ENCODE measurements at regions not wholly inside any gene's neighbourhood (a gene's known extent, or its start where the extent isn't known, plus 50 kb on each side); places are given as distances from the start of the nearest gene placed in this dataset.
"Not testable (repeated sequence)": the region's sequence is repeated elsewhere in the genome, so short reads cannot be mapped to it uniquely, and the experiment has no call there.

DNA sequence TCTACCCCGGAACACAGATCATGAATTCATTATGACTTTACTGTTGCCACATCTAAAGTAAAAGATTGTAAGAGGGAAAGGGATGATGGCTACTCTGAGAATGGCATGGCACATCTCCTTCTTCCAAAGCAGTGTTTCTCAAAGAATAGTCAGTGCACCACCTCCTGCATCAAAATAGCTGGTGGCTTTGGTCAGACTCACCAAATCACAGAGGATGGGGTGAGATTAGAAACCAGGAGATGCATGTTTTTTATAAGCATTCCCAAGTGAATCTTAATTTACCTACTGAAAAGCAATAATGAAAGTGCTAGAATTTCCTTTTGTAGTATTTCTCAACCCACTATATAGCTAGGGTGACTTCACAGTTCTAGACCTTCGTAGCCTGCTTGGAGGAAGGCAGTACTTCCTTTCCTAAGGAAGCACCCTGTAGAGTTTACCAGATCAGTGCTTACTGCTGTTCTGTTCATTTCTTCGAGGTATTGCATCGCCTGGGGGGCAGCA is 340.8 kb upstream of the KLF3 start:
- DNase-seq (ENCODE audit: extremely low read depth in 1 of 11, low read depth in 9 of 11, low spot score in 4 of 11): no peak

DNA sequence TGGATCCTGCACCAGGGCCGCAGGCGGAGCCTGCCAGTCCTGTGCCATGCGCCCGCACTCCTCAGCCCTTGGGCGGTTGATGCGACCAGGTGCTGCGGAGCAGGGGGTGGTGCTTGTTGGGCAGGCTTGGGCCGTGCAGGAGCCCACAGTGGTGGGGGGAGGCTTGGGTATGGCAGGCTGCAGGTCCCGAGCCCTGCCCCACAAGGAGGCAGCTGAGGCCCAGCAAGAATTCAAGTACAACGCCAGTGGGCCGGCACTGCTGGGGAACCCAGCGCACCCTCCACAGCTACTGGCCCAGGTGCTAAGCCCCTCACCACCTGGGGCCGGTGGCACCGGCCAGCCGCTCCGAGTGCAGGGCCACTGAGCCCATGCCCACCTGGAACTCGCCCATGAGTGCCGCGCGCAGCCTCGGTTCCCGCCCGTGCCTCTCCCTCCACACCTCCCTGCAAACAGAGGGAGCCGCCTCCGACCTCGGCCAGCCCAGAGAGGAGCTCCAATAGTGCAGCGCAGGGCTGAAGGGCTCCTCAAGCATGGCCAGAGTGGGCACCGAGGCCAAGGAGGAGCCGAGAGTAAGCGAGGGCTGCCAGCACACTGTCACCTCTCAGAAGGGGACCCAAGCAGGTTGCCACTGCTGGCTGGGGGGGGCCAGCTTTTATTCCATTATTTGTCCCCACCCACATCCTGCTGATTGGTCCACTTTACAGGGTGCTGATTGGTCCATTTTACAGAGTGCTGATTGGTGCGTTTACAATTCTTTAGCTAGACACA is 339.0 kb upstream of the KLF3 start:
- no peak for DNase-seq (ENCODE audit: extremely low read depth in 1 of 11, low read depth in 9 of 11, low spot score in 4 of 11)

DNA sequence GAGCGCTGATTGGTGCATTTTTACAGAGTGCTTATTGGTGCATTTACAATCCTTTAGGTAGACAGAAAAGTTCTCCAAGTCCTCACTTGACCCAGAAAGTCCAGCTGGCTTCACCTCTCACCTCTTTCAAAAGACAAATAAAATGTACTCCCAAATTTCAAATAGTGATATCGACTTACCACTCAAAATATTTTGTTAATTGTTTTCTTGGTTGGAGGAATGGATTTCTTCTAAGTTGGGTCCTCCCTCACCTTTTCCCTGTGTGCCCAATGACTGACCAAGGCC is 338.4 kb upstream of the KLF3 start:
- no peak for DNase-seq (ENCODE audit: extremely low read depth in 1 of 11, low read depth in 9 of 11, low spot score in 4 of 11)

DNA sequence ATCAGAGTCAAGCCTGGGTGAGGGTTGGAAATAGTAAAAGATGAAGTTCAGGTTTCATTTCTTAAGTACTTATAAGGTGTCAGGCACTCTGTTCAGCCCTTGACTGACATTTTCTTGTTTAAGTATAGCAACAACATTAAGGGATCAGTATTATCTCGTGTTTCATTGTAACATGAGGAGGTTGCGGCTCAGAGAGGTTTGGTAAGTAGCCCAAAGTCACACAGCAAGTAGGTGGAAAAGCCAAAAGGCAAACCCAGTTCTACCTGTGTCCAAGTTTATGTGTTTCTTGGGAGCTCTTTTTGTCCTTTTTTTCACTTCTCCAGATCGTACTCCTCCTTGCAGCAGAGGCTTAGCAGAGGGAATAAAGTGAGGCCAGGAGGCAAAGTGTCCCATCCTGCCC is 337.5 kb upstream of the KLF3 start:
- DNase-seq (ENCODE audit: extremely low read depth in 1 of 11, low read depth in 9 of 11, low spot score in 4 of 11): no peak

DNA sequence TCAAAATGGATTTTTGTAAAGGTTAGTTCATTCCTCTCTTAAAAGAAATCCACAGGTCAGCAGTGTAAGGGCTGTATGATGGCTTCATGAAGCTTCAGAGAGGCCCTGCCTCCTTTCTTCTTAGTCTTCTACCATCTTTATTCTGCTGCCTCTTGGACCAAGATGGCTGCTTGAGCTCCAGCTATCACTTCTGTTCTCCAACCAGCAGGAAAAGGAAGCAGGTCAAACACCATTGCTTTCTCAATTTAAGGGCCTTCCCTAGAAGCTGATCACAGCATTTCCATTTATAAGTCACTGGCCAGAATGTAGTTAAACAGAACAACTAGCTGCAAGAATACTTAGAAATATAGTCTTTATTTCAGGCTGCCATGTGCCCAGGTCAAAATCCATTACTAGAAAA is 336.8 kb upstream of the KLF3 start:
- DNase-seq (ENCODE audit: extremely low read depth in 1 of 11, low read depth in 9 of 11, low spot score in 4 of 11): no peak

DNA sequence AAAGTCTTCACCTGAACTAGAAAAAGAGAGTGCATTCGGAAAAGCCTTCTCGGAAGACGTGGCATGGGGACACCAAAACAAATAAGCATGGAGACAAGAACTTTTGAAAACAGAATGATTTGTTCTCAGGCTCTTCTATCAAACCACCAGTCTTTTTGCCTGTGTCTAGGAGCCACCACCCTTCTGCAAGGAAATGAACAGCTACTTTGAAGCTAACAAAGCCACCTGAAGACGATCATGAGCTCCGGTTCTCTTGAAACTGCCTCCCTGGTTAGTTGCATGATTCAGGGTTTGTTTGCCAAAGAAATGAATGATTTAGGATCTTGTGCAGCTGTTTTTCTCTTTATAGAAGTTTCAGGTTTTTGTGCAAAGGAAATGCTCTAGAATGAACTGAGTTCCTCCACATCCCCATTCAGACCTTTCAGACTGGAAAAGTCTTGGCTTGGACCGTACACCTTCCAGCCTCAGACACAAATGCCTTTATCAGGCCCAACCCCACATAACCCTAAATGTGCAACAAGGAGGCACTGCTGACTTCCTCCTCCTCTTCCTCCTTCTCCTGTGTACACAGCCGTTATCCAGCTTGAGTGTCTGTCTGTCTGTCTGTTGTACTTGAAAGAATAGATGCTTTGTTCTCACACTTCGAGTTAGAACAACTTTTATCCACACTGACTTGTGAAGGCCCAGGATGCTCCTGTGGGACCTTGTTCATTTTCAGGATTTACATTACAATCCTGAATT is 334.8 kb upstream of the KLF3 start:
- no peak for DNase-seq (ENCODE audit: extremely low read depth in 1 of 11, low read depth in 9 of 11, low spot score in 4 of 11)

DNA sequence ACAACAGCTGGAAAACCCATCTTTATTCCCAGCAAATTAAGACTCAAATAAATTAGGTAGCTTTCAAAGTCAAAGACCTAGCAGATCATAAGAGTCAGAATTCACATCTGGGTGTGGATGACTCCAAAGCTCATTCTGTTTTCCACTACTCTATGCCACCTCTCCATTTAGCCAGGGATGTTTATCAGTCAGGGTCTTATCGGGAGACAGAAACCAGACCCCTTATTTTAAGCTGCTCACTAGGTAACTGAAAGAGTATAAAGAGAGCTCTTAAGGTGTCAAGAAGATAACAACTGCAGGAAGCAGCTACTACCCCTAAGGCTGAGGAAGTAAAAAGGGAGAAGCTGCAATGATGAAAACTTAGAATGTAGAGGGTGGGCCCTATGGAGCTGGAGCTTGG is 333.7 kb upstream of the KLF3 start:
- no peak for DNase-seq (ENCODE audit: extremely low read depth in 1 of 11, low read depth in 9 of 11, low spot score in 4 of 11)

DNA sequence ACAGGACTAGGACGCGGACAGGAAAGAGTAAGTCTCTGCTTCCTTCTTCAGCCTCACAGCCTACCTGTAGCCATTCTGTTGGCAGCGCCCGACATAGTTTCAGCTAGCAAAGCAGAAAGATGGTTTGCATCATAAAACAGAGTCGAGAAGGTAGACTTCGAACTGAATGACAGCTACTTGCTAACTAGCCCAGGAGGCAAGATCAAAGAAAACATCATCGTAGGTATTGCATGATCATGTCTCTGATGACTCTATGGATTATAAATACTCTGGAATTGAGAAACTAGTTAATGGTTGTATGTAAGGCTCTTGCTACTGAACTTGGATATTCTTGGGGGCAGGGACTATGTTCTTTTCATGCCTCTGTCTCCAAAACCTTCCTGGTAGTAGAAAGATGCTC is 333.1 kb upstream of the KLF3 start:
- no peak for DNase-seq (ENCODE audit: extremely low read depth in 1 of 11, low read depth in 9 of 11, low spot score in 4 of 11)

DNA sequence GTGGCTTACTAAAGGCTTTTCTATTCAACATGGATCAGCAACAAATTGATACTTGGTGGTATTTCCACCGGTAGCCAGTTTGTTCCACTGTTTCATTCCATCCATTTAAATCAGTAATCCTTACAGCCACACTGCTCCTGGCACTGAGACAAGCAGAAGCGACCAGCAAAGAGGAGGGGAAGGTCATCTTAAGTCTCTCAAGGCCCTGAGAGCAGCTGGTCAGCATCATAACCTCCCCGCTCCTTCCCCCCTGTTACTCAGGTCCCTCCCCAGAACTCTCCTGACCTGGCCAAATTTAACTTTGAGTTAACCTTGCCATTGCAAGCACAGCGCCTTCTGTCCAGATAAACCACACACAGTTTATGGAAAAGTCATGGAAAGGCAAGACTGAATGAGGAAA is 331.3 kb upstream of the KLF3 start:
- no peak for DNase-seq (ENCODE audit: extremely low read depth in 1 of 11, low read depth in 9 of 11, low spot score in 4 of 11)

DNA sequence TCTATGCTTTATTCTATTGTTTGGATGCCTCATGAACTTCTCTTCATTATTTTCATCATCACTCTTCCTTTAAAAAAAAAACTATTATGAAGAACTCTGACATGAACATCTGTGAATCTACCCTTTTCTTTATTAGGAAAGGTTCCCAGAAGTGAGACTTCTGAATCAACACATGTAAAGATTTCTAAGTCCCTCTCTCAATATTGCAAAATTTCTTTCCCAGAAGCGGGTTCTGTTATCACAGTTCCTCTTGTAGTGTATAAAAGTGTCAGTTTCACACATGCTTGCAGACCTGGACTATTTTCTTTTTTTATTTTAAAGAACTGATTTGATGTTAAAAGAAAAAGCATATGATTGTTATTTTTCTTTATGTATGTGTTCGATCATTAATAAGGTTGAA is 330.8 kb upstream of the KLF3 start:
- DNase-seq (ENCODE audit: extremely low read depth in 1 of 11, low read depth in 9 of 11, low spot score in 4 of 11): no peak

DNA sequence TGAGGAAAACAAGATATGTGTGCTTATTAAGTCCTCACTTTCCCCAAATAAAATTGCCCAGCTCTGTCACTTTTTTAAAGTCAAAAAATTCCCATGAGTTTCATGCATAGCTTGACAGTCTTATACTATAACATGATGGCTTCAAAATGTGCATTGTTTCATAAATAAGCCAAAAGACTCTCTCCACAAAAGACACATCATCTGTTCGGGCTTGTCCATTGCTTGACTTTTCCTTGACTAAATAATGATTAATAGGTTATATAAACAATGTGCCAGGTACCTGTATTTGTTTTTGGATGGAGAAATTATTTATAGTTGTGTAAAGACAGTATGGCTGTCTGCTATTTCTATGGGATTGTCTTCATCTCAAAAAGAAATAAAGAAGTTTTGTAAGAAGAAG is 329.2 kb upstream of the KLF3 start:
- no peak for DNase-seq (ENCODE audit: extremely low read depth in 1 of 11, low read depth in 9 of 11, low spot score in 4 of 11)

DNA sequence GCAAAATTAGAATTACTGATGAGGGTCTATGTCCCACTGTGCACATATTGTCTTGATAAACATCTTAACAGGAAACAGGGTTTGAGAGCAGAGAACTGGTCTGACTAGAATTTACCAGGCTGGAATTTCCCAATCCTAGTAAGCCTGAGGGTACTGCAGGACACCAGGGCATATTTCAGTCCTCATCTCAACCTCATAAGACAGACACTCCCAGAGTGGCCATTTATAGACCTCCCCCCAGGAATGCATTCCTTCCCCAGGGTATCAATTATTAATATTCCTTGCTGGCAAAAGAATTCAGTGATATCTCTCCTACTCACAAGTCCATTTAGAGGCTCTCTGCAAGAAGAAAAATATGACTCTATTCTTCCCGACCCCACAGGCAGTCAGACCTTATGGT is 325.1 kb upstream of the KLF3 start:
- not testable (repeated sequence) for DNase-seq (ENCODE audit: extremely low read depth in 1 of 11, low read depth in 9 of 11, low spot score in 4 of 11)

DNA sequence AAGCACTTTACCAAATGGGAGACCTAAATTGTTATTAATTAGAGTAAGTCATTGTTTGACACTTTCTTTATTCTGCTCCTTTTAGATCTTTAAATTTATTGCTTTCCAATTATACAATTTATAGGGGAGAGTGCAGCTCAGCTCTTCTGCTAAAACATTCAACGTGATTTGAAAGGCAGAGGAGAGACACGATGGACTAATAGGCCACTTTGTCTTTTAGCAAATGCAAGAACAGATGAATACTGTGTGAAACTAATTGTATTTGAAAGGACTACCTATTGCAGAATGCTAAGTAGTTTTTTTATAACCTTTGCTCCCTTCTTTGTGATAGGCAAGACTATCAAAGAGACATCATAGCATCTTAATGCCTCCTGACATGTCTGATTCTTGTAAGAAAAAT is 320.4 kb upstream of the KLF3 start:
- no peak for DNase-seq (ENCODE audit: extremely low read depth in 1 of 11, low read depth in 9 of 11, low spot score in 4 of 11)

DNA sequence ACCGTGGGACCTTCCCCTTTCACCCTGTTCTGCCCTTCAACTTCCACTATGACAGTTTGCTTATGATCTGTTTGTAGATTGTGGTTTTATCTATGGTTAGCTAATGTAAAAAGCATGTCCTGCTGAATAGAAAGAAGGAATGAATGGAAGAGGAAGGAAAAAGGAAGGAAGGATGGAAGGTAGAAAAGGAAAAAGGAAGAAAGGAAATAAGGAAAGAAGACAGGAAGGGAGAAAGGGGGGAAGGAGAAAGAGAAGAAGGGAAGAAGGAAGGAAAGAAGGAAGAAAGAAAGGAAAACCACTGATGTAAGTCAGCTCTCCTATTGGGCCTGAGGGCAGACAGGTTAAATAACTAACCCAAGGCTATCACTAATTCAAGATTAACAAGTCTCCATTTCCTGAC is 319.1 kb upstream of the KLF3 start:
- no peak for DNase-seq (ENCODE audit: extremely low read depth in 1 of 11, low read depth in 9 of 11, low spot score in 4 of 11)

DNA sequence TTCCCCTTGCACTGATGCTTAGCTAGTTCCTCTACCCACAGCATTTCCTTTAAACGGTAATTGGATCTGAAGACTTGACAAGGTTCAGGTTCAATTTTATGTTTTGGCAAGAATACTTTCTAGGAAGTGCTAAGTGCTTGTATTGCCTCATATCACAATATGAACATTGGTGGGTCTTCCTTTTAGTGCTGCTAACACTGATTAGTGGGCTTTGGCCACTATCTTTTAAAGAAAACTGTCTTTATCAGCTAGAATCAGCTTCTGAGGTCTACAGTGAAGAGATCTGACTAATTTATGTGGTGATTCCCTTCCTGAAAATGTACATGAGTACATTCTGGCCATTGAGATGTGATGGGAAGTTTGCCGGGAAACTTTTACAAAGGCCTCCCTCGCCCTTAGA is 316.7 kb upstream of the KLF3 start:
- DNase-seq (ENCODE audit: extremely low read depth in 1 of 11, low read depth in 9 of 11, low spot score in 4 of 11): no peak

DNA sequence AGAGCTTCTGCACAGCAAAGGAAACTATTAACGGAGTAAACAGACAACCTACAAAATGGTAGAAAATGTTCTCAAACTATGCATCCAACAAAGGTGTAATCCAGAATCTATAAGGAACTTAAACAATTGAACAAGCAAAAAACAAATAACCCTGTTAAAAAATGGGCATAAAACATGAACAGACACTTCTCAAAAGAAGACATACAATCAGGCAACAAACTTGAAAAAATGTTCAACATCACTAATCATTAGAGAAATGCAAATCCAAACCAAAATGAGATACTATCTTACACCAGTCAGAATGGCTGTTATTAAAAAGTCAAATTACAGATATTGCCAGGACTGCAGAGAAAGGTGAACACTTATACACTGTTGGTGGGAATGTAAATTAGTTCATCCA is 309.6 kb upstream of the KLF3 start:
- no peak for DNase-seq (ENCODE audit: extremely low read depth in 1 of 11, low read depth in 9 of 11, low spot score in 4 of 11)

DNA sequence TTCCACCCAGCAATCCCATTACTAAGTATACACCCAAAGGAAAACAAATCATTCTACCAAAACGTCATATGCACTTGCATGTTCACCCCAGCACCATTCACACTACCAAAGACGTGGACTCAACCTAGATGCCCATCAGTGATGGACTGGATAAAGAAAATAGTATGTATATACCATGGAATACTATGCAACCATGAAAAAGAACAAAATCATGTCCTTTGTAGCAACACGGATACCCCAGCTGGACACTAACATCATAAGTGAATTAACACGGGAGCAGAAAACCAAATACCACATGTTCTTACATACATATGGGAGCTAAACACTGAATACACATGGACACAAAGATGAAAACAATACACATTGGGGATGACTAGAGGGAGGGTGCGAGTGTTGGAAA is 309.1 kb upstream of the KLF3 start:
- DNase-seq (ENCODE audit: extremely low read depth in 1 of 11, low read depth in 9 of 11, low spot score in 4 of 11): no peak

DNA sequence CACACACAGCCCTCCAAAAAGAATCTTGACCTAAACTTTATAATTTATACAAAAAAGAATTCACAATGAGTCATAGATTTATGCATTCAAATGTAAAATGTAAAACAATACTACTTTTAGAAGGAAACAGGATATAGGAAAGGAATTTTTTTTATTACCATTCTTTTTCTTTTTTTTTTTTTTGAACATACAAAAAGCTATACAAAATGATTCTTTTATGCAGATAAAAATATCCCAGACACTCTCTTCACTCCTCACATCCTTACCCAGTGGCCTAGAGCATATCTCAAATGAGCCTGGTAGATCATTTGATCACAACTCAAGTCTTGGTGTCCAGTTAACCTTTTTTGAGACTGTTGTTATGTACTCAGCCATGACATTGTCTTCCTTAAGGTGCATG is 307.3 kb upstream of the KLF3 start:
- DNase-seq (ENCODE audit: extremely low read depth in 1 of 11, low read depth in 9 of 11, low spot score in 4 of 11): no peak

DNA sequence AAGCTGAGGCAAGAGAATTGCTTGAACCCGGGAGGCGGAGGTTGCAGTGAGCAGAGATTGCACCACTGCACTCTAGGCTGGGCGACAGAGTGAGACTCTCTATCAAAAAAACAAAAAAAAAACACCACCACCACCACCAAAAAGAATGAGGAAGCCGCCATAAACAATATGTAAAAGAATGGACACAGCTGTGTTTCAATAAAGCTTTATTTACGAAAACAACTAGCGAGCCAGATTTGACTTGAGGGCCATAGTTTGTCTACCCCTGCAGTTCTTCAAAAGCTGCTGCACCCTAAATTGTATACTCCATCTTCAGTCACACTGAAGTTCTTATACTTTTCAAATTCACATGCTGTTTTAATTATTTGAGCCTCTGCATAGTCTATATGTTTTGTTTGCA is 306.5 kb upstream of the KLF3 start:
- no peak for DNase-seq (ENCODE audit: extremely low read depth in 1 of 11, low read depth in 9 of 11, low spot score in 4 of 11)

DNA sequence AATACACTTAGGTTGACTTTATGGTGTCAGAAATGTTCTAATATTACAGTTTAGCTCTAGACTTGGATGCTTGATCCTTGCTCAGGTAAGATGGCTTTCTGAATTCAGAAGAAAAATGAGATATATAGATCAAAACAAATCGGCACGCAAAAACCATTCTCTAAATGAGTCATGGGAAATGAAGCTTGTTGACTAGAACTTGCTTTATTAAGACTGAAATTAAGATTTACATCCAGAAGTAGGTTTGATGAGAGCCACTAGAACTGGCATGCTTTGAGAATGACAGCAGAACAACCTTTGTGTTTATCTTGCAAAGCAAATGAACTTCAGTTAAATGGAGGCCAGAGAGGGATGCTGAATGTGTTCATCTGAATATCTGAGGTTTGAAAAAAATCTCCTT is 304.9 kb upstream of the KLF3 start:
- no peak for DNase-seq (ENCODE audit: extremely low read depth in 1 of 11, low read depth in 9 of 11, low spot score in 4 of 11)

DNA sequence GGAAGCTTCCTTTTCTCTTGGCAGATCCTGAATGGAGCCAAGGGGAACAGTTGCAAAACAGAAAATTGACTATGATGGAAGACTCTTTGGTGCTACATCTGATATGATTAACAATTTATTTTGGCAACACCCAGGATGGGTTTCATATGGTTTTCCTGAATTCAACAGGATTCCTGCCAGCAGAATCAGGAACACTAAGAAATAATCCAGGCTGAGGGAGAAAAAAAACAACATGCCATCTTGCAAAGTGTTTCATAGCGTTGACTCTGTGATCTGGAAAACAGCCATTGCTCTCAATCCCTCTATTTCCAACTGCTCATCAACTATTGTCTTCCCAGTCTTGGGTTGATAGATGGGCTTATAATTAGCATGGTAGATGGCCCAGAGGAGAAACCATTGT is 303.8 kb upstream of the KLF3 start:
- DNase-seq (ENCODE audit: extremely low read depth in 1 of 11, low read depth in 9 of 11, low spot score in 4 of 11): no peak

All from renal cortex interstitium (tissue), 11 donors.